A549 (cell line): ENCODE measurements at regions not wholly inside any gene's neighbourhood (a gene's known extent, or its start where the extent isn't known, plus 50 kb on each side); places are given as distances from the start of the nearest gene placed in this dataset.

Experiments used
- BHLHE40 ChIP-seq: IDR thresholded peaks from 2 replicates; pipeline ENCODE4 v1.6.1; 2012; ENCODE audit warnings: low read depth, low read length, inconsistent platforms
- CBX2 ChIP-seq: fragments of 200-600 bp; sonication (generic); IDR thresholded peaks from 2 replicates; pipeline ENCODE4 v1.6.1; 2016; ENCODE audit warnings: low read depth, mild to moderate bottlenecking, borderline replicate concordance
- ESRRA ChIP-seq: fragments of 150-350 bp; IDR thresholded peaks from 2 replicates; pipeline ENCODE4 v1.6.1; 2014; ENCODE audit warnings: mild to moderate bottlenecking, low read length, borderline replicate concordance
- GATA3 ChIP-seq: IDR thresholded peaks from 2 replicates; pipeline ENCODE4 v1.6.1; 2012; ENCODE audit warnings: borderline replicate concordance
- JUN ChIP-seq, 2 experiments: fragments of >200 bp; sonication (Bioruptor Twin); formaldehyde crosslinking; IDR thresholded peaks; 2 replicates in 1 of 2; 3 replicates in 1 of 2; pipeline ENCODE4 v1.6.1; 2016 to 2017
- MAZ ChIP-seq: fragments of 150-350 bp; IDR thresholded peaks from 2 replicates; pipeline ENCODE4 v1.6.1; 2014; ENCODE audit warnings: antibody characterized with exemption, low read depth, low read length, borderline replicate concordance
- POLR2A ChIP-seq: IDR thresholded peaks from 2 replicates; pipeline ENCODE4 v1.6.1; 2012; ENCODE audit warnings: mild to moderate bottlenecking, low read length
- REST ChIP-seq: fragments of 200-600 bp; sonication (generic); IDR thresholded peaks from 2 replicates; pipeline ENCODE4 v1.6.1; 2016; ENCODE audit warnings: antibody characterized with exemption, mild to moderate bottlenecking, moderate library complexity
- TF ChIP-seq, protein P1 (sequence below): fragments of >200 bp; sonication (Bioruptor Twin); formaldehyde crosslinking; IDR thresholded peaks from 3 replicates; pipeline ENCODE4 v1.5.1; 2016
- TF ChIP-seq, protein P2 (sequence below): IDR thresholded peaks from 2 replicates; pipeline ENCODE4 v1.6.1; 2012

DNA sequence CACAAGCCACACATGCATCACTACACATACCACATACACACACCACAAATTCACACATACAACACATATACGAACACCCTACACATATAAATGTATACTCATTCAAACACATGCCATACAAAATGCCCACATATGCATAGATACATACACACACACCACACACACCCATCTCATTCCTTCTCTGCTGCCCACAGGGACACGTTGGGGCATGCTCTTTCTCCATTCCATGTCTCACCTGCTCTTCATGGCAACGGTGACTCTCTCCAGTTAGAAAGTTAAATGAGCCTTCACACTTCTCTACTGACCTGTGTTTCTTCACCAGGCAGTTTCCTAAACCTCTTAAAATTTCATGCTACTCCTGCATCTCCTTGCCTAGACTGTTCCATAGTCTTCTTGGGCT, 1194.8 kb downstream of the BCL11B start:
- TF ChIP-seq MAZ, result no peak
- TF ChIP-seq, protein P1, sequence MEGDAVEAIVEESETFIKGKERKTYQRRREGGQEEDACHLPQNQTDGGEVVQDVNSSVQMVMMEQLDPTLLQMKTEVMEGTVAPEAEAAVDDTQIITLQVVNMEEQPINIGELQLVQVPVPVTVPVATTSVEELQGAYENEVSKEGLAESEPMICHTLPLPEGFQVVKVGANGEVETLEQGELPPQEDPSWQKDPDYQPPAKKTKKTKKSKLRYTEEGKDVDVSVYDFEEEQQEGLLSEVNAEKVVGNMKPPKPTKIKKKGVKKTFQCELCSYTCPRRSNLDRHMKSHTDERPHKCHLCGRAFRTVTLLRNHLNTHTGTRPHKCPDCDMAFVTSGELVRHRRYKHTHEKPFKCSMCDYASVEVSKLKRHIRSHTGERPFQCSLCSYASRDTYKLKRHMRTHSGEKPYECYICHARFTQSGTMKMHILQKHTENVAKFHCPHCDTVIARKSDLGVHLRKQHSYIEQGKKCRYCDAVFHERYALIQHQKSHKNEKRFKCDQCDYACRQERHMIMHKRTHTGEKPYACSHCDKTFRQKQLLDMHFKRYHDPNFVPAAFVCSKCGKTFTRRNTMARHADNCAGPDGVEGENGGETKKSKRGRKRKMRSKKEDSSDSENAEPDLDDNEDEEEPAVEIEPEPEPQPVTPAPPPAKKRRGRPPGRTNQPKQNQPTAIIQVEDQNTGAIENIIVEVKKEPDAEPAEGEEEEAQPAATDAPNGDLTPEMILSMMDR, result no peak
- TF ChIP-seq JUN (IDR thresholded peaks at IDR 0.05), result no peak
- no peak for TF ChIP-seq BHLHE40
- TF ChIP-seq GATA3, result no peak
- no peak for TF ChIP-seq REST
- no peak for TF ChIP-seq POLR2A
- no peak for TF ChIP-seq CBX2
- TF ChIP-seq ESRRA, result no peak
- TF ChIP-seq, protein P2, sequence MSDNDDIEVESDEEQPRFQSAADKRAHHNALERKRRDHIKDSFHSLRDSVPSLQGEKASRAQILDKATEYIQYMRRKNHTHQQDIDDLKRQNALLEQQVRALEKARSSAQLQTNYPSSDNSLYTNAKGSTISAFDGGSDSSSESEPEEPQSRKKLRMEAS, result no peak
